ENCODE measurements at regions not wholly inside any gene's neighbourhood (a gene's known extent, or its start where the extent isn't known, plus 50 kb on each side); places are given as distances from the start of the nearest gene placed in this dataset.

- TF ChIP-seq YY1 (IDR thresholded peaks at IDR 0.05; ENCODE audit: insufficient read depth, insufficient read length) = no peak
- TF ChIP-seq SUZ12 (IDR thresholded peaks at IDR 0.05; ENCODE audit: extremely low read depth, insufficient read depth, insufficient read length) = no peak
Observed at GRCh38 chr14:106163316-106163715, 636.9 kb downstream of the TMEM121 start.

Measured in NT2/D1 (cell line).